M059J (cell line): ENCODE measurements at regions not wholly inside any gene's neighbourhood (a gene's known extent, or its start where the extent isn't known, plus 50 kb on each side); places are given as distances from the start of the nearest gene placed in this dataset.

ENCODE experiments used
- DNase-seq: peaks from one replicate; pipeline ENCODE4 v3.0.0-alpha.2; 2012; ENCODE audit warnings: low read depth

DNA sequence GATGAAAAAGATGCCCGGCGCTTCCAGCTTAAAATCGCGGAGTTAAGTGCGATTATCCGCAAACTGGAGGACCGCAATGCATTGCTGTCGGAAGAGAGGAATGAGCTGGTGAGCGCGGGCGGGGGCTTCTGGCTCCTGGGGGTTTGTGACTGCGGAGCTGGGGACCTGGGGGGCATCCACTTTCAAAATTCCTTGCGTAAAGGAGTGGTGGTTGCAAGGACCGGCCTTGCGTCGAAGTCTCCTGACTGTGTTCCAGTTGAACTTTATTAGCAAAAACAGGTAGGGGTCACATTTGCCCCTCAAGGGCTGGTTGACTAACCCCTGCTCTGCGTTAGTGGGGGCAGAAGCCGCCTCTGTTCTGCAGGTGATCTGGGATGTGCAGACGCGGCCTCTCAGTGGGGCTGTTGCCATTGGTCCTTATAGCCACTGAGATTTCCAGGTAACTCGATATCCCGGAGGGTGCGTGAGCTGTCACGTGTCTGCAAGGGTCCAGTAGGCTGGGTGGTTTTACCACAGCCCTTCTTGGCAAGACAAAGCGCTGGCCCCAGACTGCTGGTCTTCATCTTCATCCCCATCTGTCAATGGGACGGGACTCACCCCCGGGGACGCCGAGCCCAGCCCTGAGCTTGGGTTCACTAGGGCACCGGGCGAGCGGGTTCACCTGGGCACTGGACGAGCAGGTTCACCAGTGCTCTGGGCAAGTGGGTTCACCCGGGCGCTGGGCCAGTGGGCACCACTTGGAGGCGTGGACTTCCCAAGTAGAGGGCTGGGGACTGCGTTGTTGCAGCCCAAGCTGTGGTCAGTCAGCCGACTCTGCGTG, 51.5 kb upstream of the DPYSL4 start:
- DNase-seq = no peak

DNA sequence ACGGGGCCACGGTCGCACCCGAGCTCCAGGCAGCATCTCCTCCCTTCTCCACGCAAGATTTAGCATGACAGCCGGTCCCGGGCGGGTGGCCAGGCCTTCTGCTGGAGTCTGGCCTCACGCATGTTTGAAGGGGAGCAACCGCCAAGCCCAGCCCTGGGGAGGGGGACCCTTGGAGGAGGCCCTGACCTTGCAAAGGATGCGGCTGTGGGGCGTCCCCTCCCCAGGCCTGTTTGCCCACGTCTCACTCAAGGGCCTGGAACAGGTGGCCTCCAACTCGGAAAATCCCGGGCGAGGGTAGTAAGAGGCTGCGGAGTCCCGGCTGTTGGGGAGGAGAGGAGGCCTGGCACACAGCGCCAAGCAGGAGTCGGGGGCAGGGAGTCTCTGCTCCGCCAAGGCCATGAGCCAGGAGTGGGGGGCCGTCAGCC, 50.6 kb upstream of the DPYSL4 start:
- no peak for DNase-seq

DNA sequence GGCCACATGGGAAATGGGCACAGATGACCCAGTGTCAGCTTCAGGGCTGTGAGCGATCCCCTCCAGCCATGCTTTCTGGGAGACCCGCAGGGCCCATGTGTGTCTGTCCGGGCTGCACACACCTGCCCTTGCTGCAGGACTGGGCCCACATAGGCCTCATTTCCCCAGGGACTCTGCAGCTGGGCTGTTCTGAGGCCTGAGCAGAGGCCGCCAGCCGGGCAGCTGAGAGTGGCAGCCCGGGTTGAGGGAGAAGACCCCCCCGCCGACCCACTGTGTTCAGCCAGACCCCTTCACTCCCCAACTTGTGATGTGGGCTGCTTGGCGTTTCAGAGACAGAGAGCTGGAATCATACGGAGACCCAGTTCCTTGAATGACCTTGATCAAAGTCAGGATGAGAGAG, 50.1 kb upstream of the DPYSL4 start:
- no peak for DNase-seq
